PC-9 (cell line): ENCODE measurements at regions not wholly inside any gene's neighbourhood (a gene's known extent, or its start where the extent isn't known, plus 50 kb on each side); places are given as distances from the start of the nearest gene placed in this dataset.

Experiments used
- BruUV-seq: library from RNA; stranded (reverse); fragments of 400-500 nt; replicated peaks from 2 replicates; lab custom pipeline; 2021; lab: Mats Ljungman, UMichigan
- CTCF ChIA-PET: fragments of 300-600 bp; sonication (Branson Sonifier 250); formaldehyde crosslinking; loops from one replicate; lab custom pipeline; 2022; ENCODE audit warnings: antibody characterized with exemption; lab: Charles Lee
- POLR2A ChIA-PET: fragments of 300-600 bp; sonication (Branson Sonifier 250); formaldehyde crosslinking; loops from one replicate; lab custom pipeline; 2022; ENCODE audit warnings: antibody characterized with exemption; ENCODE audit not compliant: unreplicated experiment; lab: Charles Lee
- DNase-seq, 2 experiments: peaks; one replicate each; pipeline versions ENCODE4 v3.0.0 to v3.0.0-alpha.2; 2015 to 2022; ENCODE audit warnings: mixed read lengths in 1 of 2
- H2AFZ ChIP-seq: fragments of 200-600 bp; sonication (generic); 2 replicates; pipeline ENCODE4 v1.8.1; 2017; ENCODE audit warnings: antibody characterized with exemption
- H3F3A ChIP-seq: fragments of 200-600 bp; sonication (generic); 2 replicates; pipeline ENCODE4 v1.8.1; 2017; ENCODE audit warnings: antibody characterized with exemption, mild to moderate bottlenecking, low read depth; ENCODE audit not compliant: insufficient read depth
- H3K27ac ChIP-seq: fragments of 200-600 bp; sonication (generic); 2 replicates; pipeline ENCODE4 v1.6.1; 2016; ENCODE audit warnings: mixed run types
- H3K27me3 ChIP-seq: fragments of 200-600 bp; sonication (generic); 2 replicates; pipeline ENCODE4 v1.6.1; 2016; ENCODE audit warnings: low read depth, mixed run types; ENCODE audit not compliant: insufficient read depth
- H3K36me3 ChIP-seq: fragments of 200-600 bp; sonication (generic); 2 replicates; pipeline ENCODE4 v1.6.1; 2016; ENCODE audit warnings: low read depth, mixed run types
- H3K4me1 ChIP-seq: fragments of 200-600 bp; sonication (generic); replicated peaks from 2 replicates; pipeline ENCODE4 v1.6.1; 2016; ENCODE audit warnings: mixed run types; ENCODE audit not compliant: insufficient read depth
- H3K4me2 ChIP-seq: fragments of 200-600 bp; sonication (generic); 2 replicates; pipeline ENCODE4 v1.6.1; 2017; ENCODE audit warnings: mixed run types
- H3K4me3 ChIP-seq: fragments of 200-600 bp; sonication (generic); 2 replicates; pipeline ENCODE4 v1.6.1; 2016; ENCODE audit warnings: mixed run types
- H3K79me2 ChIP-seq: fragments of 200-600 bp; sonication (generic); 2 replicates; pipeline ENCODE4 v1.6.1; 2017; ENCODE audit warnings: low read depth, mixed run types
- H3K9me2 ChIP-seq: fragments of 200-600 bp; sonication (generic); 2 replicates; pipeline ENCODE4 v1.8.1; 2017; ENCODE audit warnings: mild to moderate bottlenecking; ENCODE audit not compliant: insufficient read depth
- H3K9me3 ChIP-seq: fragments of 200-600 bp; sonication (generic); 2 replicates; pipeline ENCODE4 v1.8.1; 2016; ENCODE audit warnings: low read depth; ENCODE audit not compliant: insufficient read depth
- H4K20me1 ChIP-seq: fragments of 200-600 bp; sonication (generic); 2 replicates; pipeline ENCODE4 v1.8.1; 2017; ENCODE audit not compliant: insufficient read depth
- EZH2 ChIP-seq: fragments of 200-600 bp; sonication (generic); IDR thresholded peaks from 2 replicates; pipeline ENCODE4 v1.8.0; 2017; ENCODE audit warnings: antibody characterized with exemption, low read depth
- intact Hi-C: fragments of 100-400 bp; cut with micrococcal nuclease; formaldehyde crosslinking; loops from one replicate; pipeline ENCODE4 v1.10.0; 2022; ENCODE audit not compliant: unreplicated experiment
- TF ChIP-seq, protein P1 (sequence below): fragments of 200-600 bp; sonication (generic); conservative IDR thresholded peaks from 2 replicates; pipeline ENCODE4 v1.6.1; 2017; ENCODE audit warnings: mixed run types, antibody characterized with exemption, mild to moderate bottlenecking, moderate library complexity

DNA sequence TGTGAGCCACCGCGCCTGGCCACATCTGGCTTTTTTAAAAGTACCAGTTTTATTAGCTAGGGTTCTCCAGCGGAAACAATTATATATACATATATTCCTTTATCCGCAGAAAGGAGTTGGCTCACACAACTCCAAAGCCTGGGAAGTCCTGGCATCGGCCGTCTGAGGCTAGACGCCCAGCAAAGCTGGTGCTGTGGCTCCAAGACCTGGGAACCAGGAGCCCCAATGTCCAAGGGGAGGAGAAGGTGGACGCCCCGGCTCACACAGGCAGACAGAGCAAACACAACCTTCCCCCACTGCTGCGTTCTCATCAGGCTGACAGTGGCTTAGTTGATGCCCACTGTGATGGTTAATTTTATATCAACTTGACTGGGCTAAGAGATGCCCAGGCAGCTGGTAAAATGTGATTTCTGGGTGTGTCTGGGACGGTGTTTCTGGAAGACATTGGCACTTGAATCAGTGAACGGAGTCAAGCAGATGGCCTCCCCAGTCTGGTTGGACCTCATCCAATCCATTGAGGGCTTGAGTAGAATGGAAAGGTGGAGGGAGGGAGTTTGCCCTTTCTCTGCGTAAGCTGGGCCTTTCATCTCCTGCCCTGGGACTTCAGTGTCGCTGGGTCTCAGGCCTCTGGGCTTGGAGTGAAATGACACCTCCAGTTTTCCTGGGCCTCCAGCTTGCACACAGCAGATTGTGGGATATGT, 904.4 kb downstream of the BRD1 start:
- H3K4me1 ChIP-seq: no peaks in the 10 kb centered on the region
- intact Hi-C loops: no loop called here
- CTCF ChIA-PET: no interaction called here
- H3K27ac ChIP-seq: no peak overlapping the region
- no TSS peak for BruUV-seq
- H3K9me2 ChIP-seq: no peaks in the 10 kb centered on the region
- no peaks in the 10 kb centered on the region for H3F3A ChIP-seq
- no peak overlapping the region for H3K4me3 ChIP-seq
- H4K20me1 ChIP-seq: no peaks in the 10 kb centered on the region
- H3K36me3 ChIP-seq: no peaks in the 10 kb centered on the region
- H3K27me3 ChIP-seq: peaks cover 92% of the 10 kb centered on the region
- no peak overlapping the region for H2AFZ ChIP-seq
- TF ChIP-seq, protein P1, sequence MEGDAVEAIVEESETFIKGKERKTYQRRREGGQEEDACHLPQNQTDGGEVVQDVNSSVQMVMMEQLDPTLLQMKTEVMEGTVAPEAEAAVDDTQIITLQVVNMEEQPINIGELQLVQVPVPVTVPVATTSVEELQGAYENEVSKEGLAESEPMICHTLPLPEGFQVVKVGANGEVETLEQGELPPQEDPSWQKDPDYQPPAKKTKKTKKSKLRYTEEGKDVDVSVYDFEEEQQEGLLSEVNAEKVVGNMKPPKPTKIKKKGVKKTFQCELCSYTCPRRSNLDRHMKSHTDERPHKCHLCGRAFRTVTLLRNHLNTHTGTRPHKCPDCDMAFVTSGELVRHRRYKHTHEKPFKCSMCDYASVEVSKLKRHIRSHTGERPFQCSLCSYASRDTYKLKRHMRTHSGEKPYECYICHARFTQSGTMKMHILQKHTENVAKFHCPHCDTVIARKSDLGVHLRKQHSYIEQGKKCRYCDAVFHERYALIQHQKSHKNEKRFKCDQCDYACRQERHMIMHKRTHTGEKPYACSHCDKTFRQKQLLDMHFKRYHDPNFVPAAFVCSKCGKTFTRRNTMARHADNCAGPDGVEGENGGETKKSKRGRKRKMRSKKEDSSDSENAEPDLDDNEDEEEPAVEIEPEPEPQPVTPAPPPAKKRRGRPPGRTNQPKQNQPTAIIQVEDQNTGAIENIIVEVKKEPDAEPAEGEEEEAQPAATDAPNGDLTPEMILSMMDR: no peak
- no peak for TF ChIP-seq EZH2
- no peaks in the 10 kb centered on the region for H3K79me2 ChIP-seq
- DNase-seq: no peak
- POLR2A ChIA-PET: no interaction called here
- H3K4me2 ChIP-seq: no peak overlapping the region
- no peaks in the 10 kb centered on the region for H3K9me3 ChIP-seq

DNA sequence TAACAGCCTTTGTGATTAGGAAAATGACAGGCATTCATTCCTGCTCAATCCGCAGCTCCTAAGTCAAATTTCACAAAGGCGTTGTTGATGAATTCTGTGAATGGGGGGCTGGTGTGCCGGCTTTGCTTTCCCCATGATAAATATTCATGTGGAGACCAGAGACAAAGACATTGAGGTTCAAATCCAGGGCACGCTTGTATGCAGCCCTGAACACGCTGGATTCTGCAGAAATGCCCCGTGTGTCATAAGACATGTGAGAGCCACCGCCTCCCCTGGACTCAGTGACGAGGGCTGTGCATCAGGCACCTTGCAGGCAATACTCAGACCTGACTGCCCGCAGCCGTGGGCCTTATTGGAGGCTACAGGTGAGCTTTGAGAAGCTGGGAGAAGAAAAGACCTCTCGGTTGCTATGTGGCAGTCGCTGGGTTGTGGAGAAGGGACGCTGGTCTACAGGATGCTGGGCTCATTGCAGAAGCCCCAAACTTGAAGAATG, 906.2 kb downstream of the BRD1 start:
- peaks cover 92% of the 10 kb centered on the region for H3K27me3 ChIP-seq
- no TSS peak for BruUV-seq
- no peak overlapping the region for H2AFZ ChIP-seq
- H3K79me2 ChIP-seq: no peaks in the 10 kb centered on the region
- TF ChIP-seq EZH2: no peak
- TF ChIP-seq, protein P1: no peak
- DNase-seq: no peak
- no peak overlapping the region for H3K4me3 ChIP-seq
- H3K9me2 ChIP-seq: no peaks in the 10 kb centered on the region
- H4K20me1 ChIP-seq: no peaks in the 10 kb centered on the region
- H3K4me2 ChIP-seq: no peak overlapping the region
- H3K9me3 ChIP-seq: no peaks in the 10 kb centered on the region
- no peak overlapping the region for H3K27ac ChIP-seq
- POLR2A ChIA-PET: no interaction called here
- H3F3A ChIP-seq: no peaks in the 10 kb centered on the region
- intact Hi-C loops: no loop called here
- no peaks in the 10 kb centered on the region for H3K4me1 ChIP-seq
- CTCF ChIA-PET: no interaction called here
- no peaks in the 10 kb centered on the region for H3K36me3 ChIP-seq

DNA sequence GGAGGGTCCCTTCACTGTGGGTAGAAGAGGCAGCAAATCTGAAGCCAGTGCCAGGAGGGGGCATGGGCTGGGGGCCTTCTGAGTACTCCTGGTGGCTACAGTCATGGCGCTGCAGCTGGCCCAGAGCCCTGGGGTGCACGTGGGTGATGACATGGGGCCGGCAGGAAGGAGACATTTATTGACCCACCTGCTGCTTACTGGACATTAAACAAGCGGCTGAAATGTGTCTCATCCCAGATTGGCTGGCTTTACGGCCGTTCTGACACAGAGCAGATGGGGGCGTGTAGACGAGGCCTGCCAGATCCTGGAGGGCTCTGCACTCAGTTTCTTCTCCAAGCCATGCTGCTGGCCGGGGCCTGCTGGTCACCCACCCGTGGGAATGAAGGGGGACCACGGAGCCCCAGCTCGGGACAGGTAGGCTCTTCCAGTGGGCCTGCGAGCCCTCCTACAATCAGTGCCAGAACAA, 906.9 kb downstream of the BRD1 start:
- Histone ChIP-seq H3K9me2 (no peaks in the 10 kb centered on the region), H3K4me3 (no peak overlapping the region), H3K27ac (no peak overlapping the region), H3K4me1 (no peaks in the 10 kb centered on the region), H3K27me3 (peaks cover 90% of the 10 kb centered on the region), H3K4me2 (no peak overlapping the region), H2AFZ (no peak overlapping the region), H3K36me3 (no peaks in the 10 kb centered on the region), H3K9me3 (no peaks in the 10 kb centered on the region), H3K79me2 (no peaks in the 10 kb centered on the region), H4K20me1 (no peaks in the 10 kb centered on the region), H3F3A (no peaks in the 10 kb centered on the region)
- no peak for DNase-seq
- TF ChIP-seq, protein P1: no peak
- TF ChIP-seq EZH2: no peak
- ChIA-PET CTCF (no interaction called here), POLR2A (no interaction called here)
- BruUV-seq: no TSS peak
- intact Hi-C loops: no loop called here
